H1 (cell line): ENCODE measurements at regions not wholly inside any gene's neighbourhood (a gene's known extent, or its start where the extent isn't known, plus 50 kb on each side); places are given as distances from the start of the nearest gene placed in this dataset.

Experiments used
- CTCF ChIA-PET: fragments of 300-600 bp; sonication (Branson Sonifier 250); formaldehyde crosslinking; loops from one replicate; lab custom pipeline; 2021; ENCODE audit not compliant: partially characterized antibody; lab: Charles Lee
- POLR2A ChIA-PET: fragments of 300-600 bp; sonication (Branson Sonifier 250); formaldehyde crosslinking; loops from one replicate; lab custom pipeline; 2021; ENCODE audit warnings: inconsistent platforms; ENCODE audit not compliant: partially characterized antibody; lab: Charles Lee
- DNase-seq, 2 experiments: peaks; one replicate each; pipeline versions ENCODE4 v3.0.0 to v3.0.0-alpha.2; 2010 to 2022; ENCODE audit warnings: low spot score in 2 of 2, low read depth in 1 of 2, mixed read lengths in 1 of 2
- FAIRE-seq: peaks from 2 replicates; lab custom pipeline; 2011; peaks lifted over from hg19 to GRCh38; lab: Jason Lieb, UNC
- H2AFZ ChIP-seq: 2 replicates; pipeline ENCODE4 v1.8.1; 2012; ENCODE audit warnings: low read length, inconsistent platforms
- H2AK5ac ChIP-seq: 2 replicates; pipeline ENCODE4 v1.6.1; 2013; ENCODE audit warnings: low read depth, low read length
- H2BK120ac ChIP-seq: replicated peaks from 2 replicates; pipeline ENCODE3; 2013; ENCODE audit warnings: low read depth, low read length, inconsistent platforms
- H2BK12ac ChIP-seq: 2 replicates; pipeline ENCODE4 v1.6.1; 2013; ENCODE audit warnings: low read depth, low read length
- H2BK15ac ChIP-seq: 2 replicates; pipeline ENCODE4 v1.6.1; 2013; ENCODE audit warnings: low read length
- H2BK20ac ChIP-seq: 2 replicates; pipeline ENCODE4 v1.6.1; 2013; ENCODE audit warnings: low read length
- H2BK5ac ChIP-seq: 2 replicates; pipeline ENCODE4 v1.6.1; 2013; ENCODE audit warnings: low read depth, low read length
- H3K14ac ChIP-seq: 2 replicates; pipeline ENCODE4 v1.6.1; 2013; ENCODE audit warnings: inconsistent platforms; ENCODE audit not compliant: insufficient read length
- H3K18ac ChIP-seq: 2 replicates; pipeline ENCODE4 v1.6.1; 2013; ENCODE audit warnings: low read length; ENCODE audit errors: extremely low read depth
- H3K23ac ChIP-seq: 2 replicates; pipeline ENCODE4 v1.6.1; 2013; ENCODE audit warnings: inconsistent platforms; ENCODE audit not compliant: insufficient read length
- H3K23me2 ChIP-seq: 2 replicates; pipeline ENCODE4 v1.6.1; 2013; ENCODE audit warnings: low read depth, low read length
- H3K27ac ChIP-seq: 2 replicates; pipeline ENCODE4 v1.6.1; 2011; ENCODE audit warnings: low read depth, low read length, inconsistent platforms
- H3K27me3 ChIP-seq, 4 experiments: replicated peaks in 1 of 4; 1 replicate in 1 of 4; 2 replicates in 3 of 4; pipeline versions ENCODE4 v1.6.1 to v1.8.1; 2011 to 2013; ENCODE audit warnings: low read length in 3 of 4, mild to moderate bottlenecking in 3 of 4, inconsistent platforms in 2 of 4, mixed read lengths in 2 of 4, moderate library complexity in 1 of 4; ENCODE audit not compliant: control insufficient read depth in 3 of 4, insufficient read depth in 3 of 4; ENCODE audit errors: extremely low read depth in 1 of 4
- H3K36me3 ChIP-seq, 4 experiments: 2 replicates each; pipeline versions ENCODE4 v1.6.1 to v1.8.1; 2011 to 2013; ENCODE audit warnings: mild to moderate bottlenecking in 4 of 4, low read length in 3 of 4, moderate library complexity in 2 of 4, control low read depth in 1 of 4, inconsistent platforms in 1 of 4; ENCODE audit not compliant: insufficient read depth in 4 of 4, control insufficient read depth in 2 of 4
- H3K4ac ChIP-seq: replicated peaks from 2 replicates; pipeline ENCODE3; 2013; ENCODE audit warnings: low read length, low read depth, mixed read lengths, inconsistent platforms; ENCODE audit not compliant: insufficient read length
- H3K4me1 ChIP-seq, 4 experiments: replicated peaks in 1 of 4; 1 replicate in 1 of 4; 2 replicates in 3 of 4; pipeline versions ENCODE4 v1.6.1 to v1.8.1; 2011 to 2013; ENCODE audit warnings: low read length in 3 of 4, inconsistent platforms in 2 of 4, mixed read lengths in 1 of 4; ENCODE audit not compliant: insufficient read depth in 4 of 4, control insufficient read depth in 3 of 4
- H3K4me2 ChIP-seq, 2 experiments: 2 replicates each; pipeline versions ENCODE4 v1.6.1 to v1.8.1; 2011 to 2013; ENCODE audit warnings: low read depth in 2 of 2, low read length in 2 of 2, control low read depth in 1 of 2, inconsistent platforms in 1 of 2, mild to moderate bottlenecking in 1 of 2; ENCODE audit not compliant: insufficient read depth in 1 of 2
- H3K4me3 ChIP-seq, 4 experiments: fragments of 200-600, 300-600 bp in 1 of 4; sonication (generic), shearing (Covaris generic), sonication (Bioruptor Twin) in 1 of 4; 2 replicates each; pipeline versions ENCODE4 v1.5.1 to v1.8.1; 2011 to 2016; ENCODE audit warnings: low read length in 4 of 4, low read depth in 3 of 4, control low read depth in 2 of 4, inconsistent platforms in 2 of 4, mild to moderate bottlenecking in 2 of 4, mixed read lengths in 1 of 4, moderate library complexity in 1 of 4; ENCODE audit not compliant: insufficient read depth in 2 of 4; ENCODE audit errors: extremely low read depth in 1 of 4
- H3K56ac ChIP-seq: replicated peaks from 2 replicates; pipeline ENCODE3; 2013; ENCODE audit warnings: low read depth, mild to moderate bottlenecking, mixed read lengths, low read length, inconsistent platforms; ENCODE audit not compliant: insufficient read length
- H3K79me1 ChIP-seq: 2 replicates; pipeline ENCODE4 v1.6.1; 2013; ENCODE audit warnings: low read depth, low read length, control low read depth
- H3K79me2 ChIP-seq, 2 experiments: 2 replicates each; pipeline versions ENCODE4 v1.6.1 to v1.8.1; 2012 to 2013; ENCODE audit warnings: low read length in 2 of 2, mild to moderate bottlenecking in 2 of 2, inconsistent platforms in 1 of 2; ENCODE audit not compliant: insufficient read depth in 2 of 2, control insufficient read depth in 1 of 2
- H3K9ac ChIP-seq, 4 experiments: replicated peaks in 1 of 4; 1 replicate in 1 of 4; 2 replicates in 3 of 4; pipeline versions ENCODE4 v1.6.1 to v1.8.1; 2011 to 2013; ENCODE audit warnings: low read depth in 3 of 4, low read length in 3 of 4, control low read depth in 2 of 4, mild to moderate bottlenecking in 2 of 4, moderate library complexity in 2 of 4, inconsistent platforms in 1 of 4; ENCODE audit errors: extremely low read depth in 1 of 4
- H3K9me3 ChIP-seq, 2 experiments: 2 replicates each; pipeline versions ENCODE4 v1.6.1 to v1.8.1; 2012 to 2013; ENCODE audit warnings: mild to moderate bottlenecking in 2 of 2, moderate library complexity in 2 of 2, control low read depth in 1 of 2, inconsistent platforms in 1 of 2, low read depth in 1 of 2, low read length in 1 of 2, mixed read lengths in 1 of 2; ENCODE audit not compliant: insufficient read depth in 2 of 2
- H4K20me1 ChIP-seq, 2 experiments: replicated peaks in 1 of 2; 2 replicates each; pipeline versions ENCODE3 to v1.8.1; 2011 to 2013; ENCODE audit warnings: inconsistent platforms in 2 of 2, low read length in 2 of 2, mild to moderate bottlenecking in 1 of 2; ENCODE audit not compliant: insufficient read depth in 2 of 2, control insufficient read depth in 1 of 2
- H4K5ac ChIP-seq: 2 replicates; pipeline ENCODE4 v1.6.1; 2013; ENCODE audit warnings: low read length, low read depth, mixed read lengths, inconsistent platforms; ENCODE audit not compliant: insufficient read length
- H4K8ac ChIP-seq: 2 replicates; pipeline ENCODE4 v1.8.0; 2013; ENCODE audit warnings: mild to moderate bottlenecking, moderate library complexity, low read length, inconsistent platforms; ENCODE audit not compliant: insufficient read depth; ENCODE audit errors: extremely low read depth
- H4K91ac ChIP-seq: replicated peaks from 2 replicates; pipeline ENCODE3; 2013; ENCODE audit warnings: low read length, mixed read lengths, inconsistent platforms; ENCODE audit not compliant: insufficient read length
- ATF3 ChIP-seq: IDR thresholded peaks from 2 replicates; pipeline ENCODE4 v1.6.1; 2011; ENCODE audit warnings: low read depth, mild to moderate bottlenecking, low read length; ENCODE audit not compliant: insufficient read depth
- BCL11A ChIP-seq, 2 experiments: IDR thresholded peaks; one replicate each; pipeline ENCODE4 v1.6.1; 2011; ENCODE audit warnings: low read depth in 2 of 2, low read length in 2 of 2, mild to moderate bottlenecking in 2 of 2
- BRCA1 ChIP-seq: IDR thresholded peaks from 2 replicates; pipeline ENCODE4 v1.6.1; 2012; ENCODE audit warnings: low read depth, low read length, improper control_type of control experiment
- CBX5 ChIP-seq: fragments of 300-800, 300-1000 bp; sonication (generic); IDR thresholded peaks from 2 replicates; pipeline ENCODE4 v1.7.1; 2016; ENCODE audit warnings: antibody characterized with exemption, low read length, low read depth
- CREB1 ChIP-seq: IDR thresholded peaks from 2 replicates; pipeline ENCODE4 v1.6.1; 2012; ENCODE audit warnings: inconsistent platforms
- CTBP2 ChIP-seq: IDR thresholded peaks from 2 replicates; pipeline ENCODE4 v1.7.0; 2011; ENCODE audit warnings: borderline replicate concordance, mild to moderate bottlenecking, moderate library complexity, mixed read lengths, low read length; ENCODE audit not compliant: insufficient read depth, insufficient read length
- EP300 ChIP-seq, 2 experiments: IDR thresholded peaks; 1 replicate in 1 of 2; 2 replicates in 1 of 2; pipeline ENCODE4 v1.6.1; 2011 to 2012; ENCODE audit warnings: low read depth in 2 of 2, low read length in 2 of 2, mild to moderate bottlenecking in 2 of 2, borderline replicate concordance in 1 of 2, inconsistent platforms in 1 of 2, moderate library complexity in 1 of 2
- NRF1 ChIP-seq: IDR thresholded peaks from 2 replicates; pipeline ENCODE4 v1.6.1; 2011; ENCODE audit warnings: mild to moderate bottlenecking, low read depth, low read length, improper control_type of control experiment
- POLR2A ChIP-seq, 2 experiments: IDR thresholded peaks; 1 replicate in 1 of 2; 2 replicates in 1 of 2; pipeline ENCODE4 v1.6.1; 2011; ENCODE audit warnings: low read depth in 2 of 2, low read length in 2 of 2, mild to moderate bottlenecking in 2 of 2; ENCODE audit errors: control extremely low read depth in 1 of 2
- SAP30 ChIP-seq: fragments of 300-600 bp; sonication (generic); IDR thresholded peaks from 2 replicates; pipeline ENCODE4 v1.7.1; 2012; ENCODE audit warnings: low read length, moderate library complexity, mild to moderate bottlenecking, inconsistent platforms; ENCODE audit not compliant: insufficient read depth, insufficient replicate concordance
- SIN3A ChIP-seq, 2 experiments: IDR thresholded peaks in 1 of 2; conservative IDR thresholded peaks in 1 of 2; 2 replicates each; pipeline ENCODE4 v1.6.1; 2011 to 2012; ENCODE audit warnings: low read length in 2 of 2, improper control_type of control experiment in 1 of 2, low read depth in 1 of 2, mild to moderate bottlenecking in 1 of 2
- SP2 ChIP-seq: IDR thresholded peaks from 2 replicates; pipeline ENCODE4 v1.6.1; 2012; ENCODE audit warnings: mild to moderate bottlenecking, low read length, inconsistent platforms
- USF2 ChIP-seq: IDR thresholded peaks from 2 replicates; pipeline ENCODE4 v1.6.1; 2011; ENCODE audit warnings: low read length, improper control_type of control experiment
- YY1 ChIP-seq: IDR thresholded peaks from 2 replicates; pipeline ENCODE4 v1.6.1; 2011; ENCODE audit warnings: low read depth, mild to moderate bottlenecking, low read length
- WGBS, 2 experiments: shearing (Covaris generic) in 1 of 2; methylation state at CpG; one replicate each; pipeline versions ENCODE4 v1.1.6 to v1.1.7; 2013 to 2015; ENCODE audit warnings: low lambda C conversion rate in 2 of 2, mixed read lengths in 2 of 2, inconsistent platforms in 1 of 2, low coverage in 1 of 2, missing lambda C conversion rate in 1 of 2; ENCODE audit not compliant: insufficient replicate concordance in 2 of 2, insufficient coverage in 1 of 2, insufficient read length in 1 of 2; ENCODE audit errors: extremely low coverage in 1 of 2, missing lambda C conversion rate in 1 of 2; 5-methylcytosine and 5-hydroxymethylcytosine counted together

GRCh38 chr6:113039005-113039404, 691.9 kb downstream of the RFPL4B start:
- Histone ChIP-seq H3K4me1 (no peaks in the 10 kb centered on the region), H2AK5ac (no peak overlapping the region), H2BK5ac (no peak overlapping the region), H3K27ac (no peak overlapping the region), H3K9me3 (no peaks in the 10 kb centered on the region), H2BK120ac (no peak overlapping the region), H4K91ac (no peak overlapping the region), H3K56ac (no peak overlapping the region), H4K20me1 (no peaks in the 10 kb centered on the region), H3K79me2 (no peaks in the 10 kb centered on the region), H3K36me3 (no peaks in the 10 kb centered on the region), H4K5ac (no peak overlapping the region), H2BK15ac (no peak overlapping the region), H3K4ac (no peak overlapping the region), H3K27me3 (no peaks in the 10 kb centered on the region), H3K4me3 (no peak overlapping the region), H3K23ac (no peak overlapping the region), H2AFZ (no peak overlapping the region), H2BK12ac (no peak overlapping the region), H3K9ac (no peak overlapping the region), H4K8ac (no peak overlapping the region), H3K4me2 (no peak overlapping the region), H2BK20ac (no peak overlapping the region), H3K79me1 (no peaks in the 10 kb centered on the region), H3K14ac (no peak overlapping the region), H3K18ac (no peak overlapping the region), H3K23me2 (no peaks in the 10 kb centered on the region)
- FAIRE-seq (no peak), DNase-seq (no peak)
- CTCF ChIA-PET = no interaction called here
- WGBS, 2 experiments = 94% methylated on average over 1 of the region's 1 CpG; no CpG with 5 or more reads in 1 of the 2 experiments
- POLR2A ChIA-PET = no interaction called here
- TF ChIP-seq SAP30 (no peak), POLR2A (IDR thresholded peaks at IDR 0.05; ENCODE audit: control extremely low read depth in 1 of 2, low read depth in 2 of 2, low read length in 2 of 2) (no peak), EP300 (IDR thresholded peaks at IDR 0.05; ENCODE audit: borderline replicate concordance in 1 of 2, low read depth in 2 of 2, low read length in 2 of 2) (no peak), ATF3 (no peak), CREB1 (no peak), BCL11A (IDR thresholded peaks at IDR 0.05; ENCODE audit: low read depth in 2 of 2, low read length in 2 of 2) (no peak), YY1 (no peak), CTBP2 (no peak), USF2 (no peak), BRCA1 (no peak), SP2 (no peak), CBX5 (no peak), NRF1 (no peak), SIN3A (conservative IDR thresholded peaks at IDR 0.05 in 1 of 2, IDR thresholded peaks at IDR 0.05 in 1 of 2; ENCODE audit: low read depth in 1 of 2, low read length in 2 of 2) (no peak)
